ENCODE measurements at regions not wholly inside any gene's neighbourhood (a gene's known extent, or its start where the extent isn't known, plus 50 kb on each side); places are given as distances from the start of the nearest gene placed in this dataset.
A peak's percentile ranks its signal among the peaks of the same experiment; 100 is the strongest.

DNA sequence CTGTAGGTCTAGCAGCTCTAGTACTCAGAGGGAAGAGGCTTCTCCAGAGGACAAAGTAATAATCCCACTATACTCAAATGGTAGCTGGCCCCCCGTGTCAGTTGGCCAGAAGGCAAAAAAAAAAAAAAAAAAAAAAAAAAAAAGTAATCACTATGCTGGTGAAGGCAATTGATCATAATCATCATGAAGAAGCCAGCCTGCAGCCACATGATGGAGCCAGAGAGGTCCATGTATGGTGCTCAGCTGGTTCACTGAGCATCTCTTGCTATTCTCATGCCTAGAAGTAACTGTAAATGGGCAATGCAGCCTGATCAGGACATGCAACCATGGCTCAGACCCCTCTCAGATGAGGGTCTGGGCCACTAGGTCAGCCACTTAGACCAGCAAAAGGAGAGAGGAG lies 378.8 kb downstream of the MED13L start:
- Histone ChIP-seq H3K4me1 (ENCODE audit: control insufficient read depth in 4 of 4, insufficient read depth in 4 of 4, low read length in 3 of 4) (no peaks in the 10 kb centered on the region), H3K36me3 (ENCODE audit: control insufficient read depth in 4 of 4, insufficient read depth in 3 of 4, low read depth in 1 of 4, low read length in 3 of 4) (no peaks in the 10 kb centered on the region), H3K27ac (ENCODE audit: low read depth in 1 of 2, low read length in 2 of 2) (no peak overlapping the region), H3K9ac (ENCODE audit: low read depth in 1 of 2, low read length in 2 of 2) (no peak overlapping the region), H3K4me3 (ENCODE audit: low read depth in 1 of 3, low read length in 3 of 3) (no peak overlapping the region), H3K9me3 (ENCODE audit: control insufficient read depth in 4 of 4, low read length in 3 of 4) (no peaks in the 10 kb centered on the region), H3K27me3 (ENCODE audit: control insufficient read depth in 4 of 4, insufficient read depth in 4 of 4, low read length in 3 of 4) (peaks cover 0 to 12% (median under 1%) of the 10 kb centered on the region in 4 donors)
- TF ChIP-seq RAD21 (IDR thresholded peaks at IDR 0.05) (peak in 1 of 2 donors; percentile 18), RXRA (IDR thresholded peaks at IDR 0.05) (no peak), NR2F2 (IDR thresholded peaks at IDR 0.05) (no peak), FOXA1 (IDR thresholded peaks at IDR 0.05) (no peak)
- whole genome bisulfite sequencing: 52% methylated on average over 1 of the region's 1 CpG
- no peak for DNase-seq (ENCODE audit: low spot score)

GRCh38 chr12:115897729-115898128 lies 379.8 kb downstream of the MED13L start:
- Histone ChIP-seq H3K4me3 (ENCODE audit: low read depth in 1 of 3, low read length in 3 of 3) (no peak overlapping the region), H3K9ac (ENCODE audit: low read depth in 1 of 2, low read length in 2 of 2) (no peak overlapping the region), H3K27ac (ENCODE audit: low read depth in 1 of 2, low read length in 2 of 2) (no peak overlapping the region), H3K9me3 (ENCODE audit: control insufficient read depth in 4 of 4, low read length in 3 of 4) (no peaks in the 10 kb centered on the region), H3K27me3 (ENCODE audit: control insufficient read depth in 4 of 4, insufficient read depth in 4 of 4, low read length in 3 of 4) (peaks cover 0 to 12% (median under 1%) of the 10 kb centered on the region in 4 donors), H3K36me3 (ENCODE audit: control insufficient read depth in 4 of 4, insufficient read depth in 3 of 4, low read depth in 1 of 4, low read length in 3 of 4) (no peaks in the 10 kb centered on the region), H3K4me1 (ENCODE audit: control insufficient read depth in 4 of 4, insufficient read depth in 4 of 4, low read length in 3 of 4) (no peaks in the 10 kb centered on the region)
- no peak for DNase-seq (ENCODE audit: low spot score)
- 79% methylated on average over 3 of the region's 3 CpGs for WGBS
- TF ChIP-seq ATF3 (IDR thresholded peaks at IDR 0.05): no peak
- TF ChIP-seq GABPA (IDR thresholded peaks at IDR 0.05 in 1 of 2, conservative IDR thresholded peaks at IDR 0.05 in 1 of 2): no peak
- no peak for TF ChIP-seq RXRA (IDR thresholded peaks at IDR 0.05)
- TF ChIP-seq CTCF (IDR thresholded peaks at IDR 0.05; ENCODE audit: low read depth, low read length, missing input control): no peak
- TF ChIP-seq YY1 (IDR thresholded peaks at IDR 0.05): no peak
- TF ChIP-seq NR2F2 (IDR thresholded peaks at IDR 0.05): no peak
- TF ChIP-seq, protein P1, sequence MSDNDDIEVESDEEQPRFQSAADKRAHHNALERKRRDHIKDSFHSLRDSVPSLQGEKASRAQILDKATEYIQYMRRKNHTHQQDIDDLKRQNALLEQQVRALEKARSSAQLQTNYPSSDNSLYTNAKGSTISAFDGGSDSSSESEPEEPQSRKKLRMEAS (IDR thresholded peaks at IDR 0.05): no peak
- no peak for TF ChIP-seq TAF1 (conservative IDR thresholded peaks at IDR 0.05)
- TF ChIP-seq HNF4G (IDR thresholded peaks at IDR 0.05): no peak
- TF ChIP-seq EGR1 (IDR thresholded peaks at IDR 0.05; ENCODE audit: low read depth in 2 of 2): no peak

DNA sequence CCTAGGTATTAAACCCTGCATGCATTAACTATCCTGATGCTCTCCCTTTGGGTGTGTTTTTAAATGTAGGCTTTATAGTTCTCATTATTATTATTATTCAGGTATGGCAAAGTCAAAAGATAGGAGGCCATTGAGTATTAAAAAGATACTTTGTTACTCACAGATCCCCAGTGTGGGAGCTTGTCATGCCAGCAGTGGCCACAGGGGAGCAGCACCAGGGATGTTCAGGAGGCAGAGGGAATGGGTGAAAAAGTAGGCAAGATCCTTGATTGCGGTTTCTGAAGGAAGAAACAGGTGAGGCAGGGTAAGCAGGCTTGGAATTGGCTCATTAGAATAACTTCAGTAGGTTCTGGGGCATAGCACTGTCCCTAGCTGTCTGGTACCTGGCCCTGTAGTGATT lies 382.2 kb downstream of the MED13L start:
- Histone ChIP-seq H3K27ac (ENCODE audit: low read depth in 1 of 2, low read length in 2 of 2) (no peak overlapping the region), H3K27me3 (ENCODE audit: control insufficient read depth in 4 of 4, insufficient read depth in 4 of 4, low read length in 3 of 4) (peaks cover 0 to 12% (median under 1%) of the 10 kb centered on the region in 4 donors), H3K4me1 (ENCODE audit: control insufficient read depth in 4 of 4, insufficient read depth in 4 of 4, low read length in 3 of 4) (no peaks in the 10 kb centered on the region), H3K4me3 (ENCODE audit: low read depth in 1 of 3, low read length in 3 of 3) (no peak overlapping the region), H3K9ac (ENCODE audit: low read depth in 1 of 2, low read length in 2 of 2) (no peak overlapping the region), H3K36me3 (ENCODE audit: control insufficient read depth in 4 of 4, insufficient read depth in 3 of 4, low read depth in 1 of 4, low read length in 3 of 4) (no peaks in the 10 kb centered on the region), H3K9me3 (ENCODE audit: control insufficient read depth in 4 of 4, low read length in 3 of 4) (no peaks in the 10 kb centered on the region)
- no peak for DNase-seq (ENCODE audit: low spot score)
- peak; percentile 24 for TF ChIP-seq CTCF (IDR thresholded peaks at IDR 0.05; ENCODE audit: low read depth, low read length, missing input control)
- peak in 1 of 2 donors; percentile 30 for TF ChIP-seq RAD21 (IDR thresholded peaks at IDR 0.05)
- TF ChIP-seq HNF4G (IDR thresholded peaks at IDR 0.05): no peak
- 94% methylated on average over 1 of the region's 1 CpG for WGBS

Measured in liver (tissue), 8 donors.